HG02678 (cell line): ENCODE measurements at regions not wholly inside any gene's neighbourhood (a gene's known extent, or its start where the extent isn't known, plus 50 kb on each side); places are given as distances from the start of the nearest gene placed in this dataset.

Source experiments
- ATAC-seq: cut with Tn5 transposase; IDR thresholded peaks from one replicate; pipeline ENCODE4 v1.9.1; 2021; ENCODE audit warnings: mild to moderate bottlenecking, moderate library complexity; ENCODE audit not compliant: unreplicated experiment

DNA sequence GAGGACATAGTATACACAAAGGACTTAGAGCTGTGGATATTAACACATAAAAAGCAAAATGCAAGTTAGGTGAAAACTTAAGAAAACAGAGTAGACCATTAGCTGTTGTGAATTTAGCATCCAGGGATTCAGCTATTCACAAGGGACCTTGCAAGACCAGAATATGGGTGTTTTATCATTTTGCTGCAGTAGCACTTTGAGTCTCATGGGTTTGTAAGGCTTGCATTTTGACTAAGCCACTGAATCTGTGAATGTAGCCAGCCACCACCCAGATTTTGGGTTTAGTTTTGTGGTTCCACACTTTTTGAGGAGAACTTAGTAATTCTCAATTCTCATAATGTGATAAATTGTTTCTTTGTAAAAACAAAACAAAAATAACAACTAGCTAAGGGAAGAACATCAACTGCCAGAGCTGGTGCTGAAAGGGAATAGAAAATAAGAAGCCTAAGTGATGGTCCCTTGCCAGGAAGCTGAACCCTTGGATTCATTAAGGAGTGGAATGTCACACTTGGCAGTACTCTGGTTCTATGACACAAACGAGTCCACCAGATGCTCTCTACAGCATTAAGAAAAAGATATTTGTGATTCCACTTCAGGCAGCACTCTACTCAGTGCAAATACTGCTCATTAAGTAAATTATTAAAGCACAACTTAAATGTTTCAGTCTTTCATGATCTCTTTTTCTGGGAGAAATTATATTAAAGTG, 557.4 kb upstream of the ZNF462 start:
- no peak for ATAC-seq

DNA sequence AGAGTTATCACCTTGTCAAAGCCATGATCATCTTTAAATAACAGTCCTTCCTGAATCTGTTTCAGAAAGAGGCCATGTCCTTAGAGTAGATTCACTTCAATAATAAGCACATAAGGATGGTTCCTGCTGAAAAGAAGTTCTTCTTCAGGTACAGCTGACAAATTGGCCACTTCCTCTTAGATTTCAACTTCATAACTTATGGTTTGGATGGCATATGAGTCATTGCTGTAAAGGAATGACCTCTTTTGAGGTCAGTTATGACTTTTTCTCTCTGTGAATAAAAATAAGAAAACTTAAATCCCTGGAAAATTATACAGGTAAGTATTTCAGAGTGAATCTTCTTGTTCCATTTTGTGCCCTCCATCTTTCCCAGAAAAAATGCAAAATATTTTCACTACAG, 555.3 kb upstream of the ZNF462 start:
- no peak for ATAC-seq

GRCh38 chr9:106309925-106310324, 553.0 kb upstream of the ZNF462 start:
- ATAC-seq, result no peak

GRCh38 chr9:106310782-106311181, 552.2 kb upstream of the ZNF462 start:
- no peak for ATAC-seq

DNA sequence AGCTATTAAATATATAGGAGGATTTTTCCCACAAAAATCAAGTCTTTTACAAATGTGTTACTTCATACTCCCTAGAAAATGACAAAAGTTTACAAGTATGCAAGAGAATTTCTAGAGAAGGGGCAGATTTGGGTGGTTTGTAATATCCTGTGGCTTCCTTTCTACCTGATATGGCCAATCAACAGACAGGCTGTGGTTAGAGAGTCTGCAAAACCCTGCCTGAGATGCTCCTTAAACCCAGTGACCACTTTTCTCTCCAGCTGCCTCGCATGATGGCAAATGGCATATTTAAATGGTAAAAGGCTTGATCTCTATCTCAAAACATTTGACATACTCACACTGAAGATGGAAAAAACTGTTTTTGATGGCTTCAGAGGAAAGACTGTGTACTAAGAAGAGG, 550.1 kb upstream of the ZNF462 start:
- ATAC-seq, result no peak

DNA sequence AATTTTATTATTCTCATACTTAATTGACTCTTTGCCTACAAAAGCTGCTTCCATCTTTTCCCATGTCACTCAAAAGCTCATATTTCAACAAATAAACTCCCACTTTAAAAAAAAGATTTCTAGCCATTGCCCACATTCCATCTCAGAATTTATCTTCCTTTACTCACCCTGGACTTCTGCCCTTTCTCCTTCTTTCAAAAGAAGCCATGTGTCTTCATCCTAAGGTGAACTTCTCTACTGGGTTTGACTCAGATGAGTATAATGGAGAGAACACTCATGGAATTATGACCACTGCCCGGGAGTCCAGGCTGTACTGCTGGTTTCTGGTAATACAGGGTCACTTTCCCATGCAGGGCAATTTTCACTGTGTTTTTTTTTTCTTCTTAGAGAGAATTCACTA, 548.5 kb upstream of the ZNF462 start:
- ATAC-seq, result no peak

DNA sequence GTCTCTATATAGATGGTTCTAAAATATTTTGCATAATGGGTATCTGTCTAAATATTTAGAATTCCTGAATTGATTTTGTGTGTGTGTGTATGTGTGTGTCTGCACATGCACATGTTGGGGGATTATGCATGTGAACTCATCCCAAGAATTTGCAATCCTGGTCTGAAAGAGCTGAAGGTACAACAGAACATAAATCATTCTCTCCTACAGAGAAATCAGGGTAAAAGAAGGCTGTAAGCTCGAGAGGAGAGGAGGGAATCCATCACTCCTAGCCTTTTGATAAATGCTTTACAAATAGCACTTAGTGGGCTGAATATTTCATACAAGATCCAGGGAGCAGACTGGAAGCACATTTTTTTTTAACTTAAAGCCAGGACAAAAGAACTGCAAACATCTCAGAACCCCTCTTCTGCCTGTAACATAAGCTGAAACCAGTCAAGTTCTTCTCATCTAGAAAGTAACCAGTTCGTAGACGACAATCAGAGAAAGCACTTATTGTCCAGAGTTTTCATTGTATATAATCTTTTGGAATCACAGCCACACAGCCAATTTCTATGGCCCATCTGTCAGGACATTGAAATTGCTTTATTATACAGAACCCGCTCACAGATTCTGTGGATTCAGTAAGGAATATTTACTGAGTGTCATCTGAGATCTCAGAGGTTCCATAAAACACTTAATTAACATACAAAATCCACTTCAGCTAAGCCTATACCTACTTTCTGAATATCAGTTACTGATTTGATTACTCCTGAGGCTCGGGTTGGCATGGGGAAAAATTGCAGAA, 541.4 kb upstream of the ZNF462 start:
- ATAC-seq, result no peak

- ATAC-seq, result no peak
These were observed 540.2 kb upstream of the ZNF462 start for GRCh38 chr9:106322706-106323245.

GRCh38 chr9:106324053-106324585, 538.8 kb upstream of the ZNF462 start:
- no peak for ATAC-seq

GRCh38 chr9:106324591-106325280, 538.2 kb upstream of the ZNF462 start:
- no peak for ATAC-seq

GRCh38 chr9:106326493-106326892, 536.5 kb upstream of the ZNF462 start:
- ATAC-seq, result no peak

DNA sequence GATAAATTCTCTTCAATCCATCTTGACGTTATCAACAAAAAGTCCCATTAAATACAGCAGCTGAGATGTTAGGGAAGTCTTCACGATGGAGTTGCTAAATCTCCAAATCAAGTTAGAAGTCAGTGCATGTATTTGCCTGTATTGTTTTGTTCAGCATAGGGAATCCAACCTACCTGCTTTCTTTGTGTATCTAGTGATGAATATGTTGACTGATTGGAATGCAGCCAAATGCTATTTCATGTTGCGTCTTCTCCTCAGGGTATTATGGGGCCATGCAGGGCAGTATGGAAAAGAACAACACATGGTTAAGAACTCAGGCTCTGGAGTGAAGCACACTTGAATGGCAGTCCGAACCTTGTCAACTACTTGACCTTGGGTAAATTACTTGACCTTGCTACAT, 529.5 kb upstream of the ZNF462 start:
- ATAC-seq, result no peak

DNA sequence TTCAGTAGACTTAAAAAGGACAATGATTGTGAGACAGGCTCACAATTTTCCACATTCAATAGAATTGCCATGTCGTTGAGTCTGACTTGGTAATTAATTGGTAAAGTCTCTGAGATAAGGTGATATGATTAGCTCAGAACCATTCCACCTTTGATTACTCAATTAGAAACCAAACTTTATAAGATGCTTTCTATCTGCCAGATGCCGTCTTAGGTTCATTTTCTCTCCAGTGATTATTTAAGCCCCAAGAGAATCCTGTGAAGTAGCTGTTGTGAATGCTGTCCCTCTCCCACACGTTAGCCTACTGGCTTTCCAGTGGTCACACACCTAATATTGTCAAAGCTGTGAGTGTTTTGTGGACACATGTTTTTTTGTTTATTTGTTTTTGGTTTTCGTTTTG, 528.9 kb upstream of the ZNF462 start:
- no peak for ATAC-seq

- no peak for ATAC-seq
These were observed 523.1 kb upstream of the ZNF462 start for GRCh38 chr9:106339882-106340281.

- ATAC-seq, result no peak
These were observed 512.2 kb upstream of the ZNF462 start for GRCh38 chr9:106350777-106351176.

DNA sequence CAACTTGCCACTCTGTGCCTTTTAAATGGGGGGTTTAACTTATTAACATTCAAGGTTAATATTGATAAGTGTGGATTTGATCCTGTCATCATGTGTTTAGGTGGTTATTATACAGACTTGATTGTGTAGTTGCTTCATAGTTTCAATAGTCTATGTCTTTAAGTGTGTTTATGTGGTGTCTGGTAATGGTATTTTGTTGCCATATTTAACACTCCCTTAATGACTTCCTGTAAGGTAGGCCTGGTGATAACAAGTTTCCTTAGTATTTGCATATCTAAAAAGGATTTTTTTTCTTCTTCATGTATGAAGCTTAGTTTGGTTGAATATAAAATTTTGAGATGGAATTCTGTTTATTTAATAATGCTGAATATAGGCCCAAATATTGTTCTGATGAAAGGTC, 506.0 kb upstream of the ZNF462 start:
- no peak for ATAC-seq

DNA sequence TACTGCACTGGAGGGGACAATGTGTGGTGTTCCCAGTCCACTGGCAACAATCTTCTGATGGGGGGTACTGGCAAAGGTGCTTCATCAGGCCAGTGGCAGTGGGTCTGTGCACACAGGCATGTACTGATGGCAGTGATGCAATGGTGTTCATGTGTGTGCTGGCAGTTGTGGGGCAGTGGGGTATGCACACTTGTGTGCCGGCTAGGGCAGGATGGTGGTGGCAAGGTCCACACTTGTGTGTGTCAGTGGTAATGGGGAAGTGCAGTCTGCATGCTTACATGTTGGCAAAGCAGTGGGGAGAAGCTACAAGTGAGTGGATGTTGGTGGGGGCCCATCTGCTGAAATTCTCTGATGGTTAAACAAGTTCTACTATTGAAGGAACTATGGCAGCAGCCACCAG, 504.6 kb upstream of the ZNF462 start:
- ATAC-seq, result no peak

DNA sequence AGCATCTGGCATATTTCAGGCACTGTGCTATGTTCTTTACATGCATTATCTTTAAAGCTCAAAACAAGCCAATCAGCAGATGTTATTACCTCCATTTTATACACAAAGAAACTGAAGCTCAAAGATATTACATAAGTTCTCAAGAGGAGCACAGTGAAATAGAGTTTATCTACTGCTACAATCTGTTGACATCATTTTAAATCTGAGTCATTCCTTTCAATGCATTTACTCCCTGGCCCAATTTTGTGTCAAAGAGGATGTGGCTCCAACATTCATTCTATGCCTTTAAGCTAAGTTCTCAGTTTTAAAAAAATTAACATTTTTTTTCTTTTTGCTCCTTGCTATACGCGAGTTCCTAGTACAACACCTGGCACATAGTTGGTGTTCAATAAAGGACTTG, 486.3 kb upstream of the ZNF462 start:
- no peak for ATAC-seq

GRCh38 chr9:106383072-106383471, 479.9 kb upstream of the ZNF462 start:
- ATAC-seq, result no peak

- ATAC-seq, result no peak
These were observed 475.0 kb upstream of the ZNF462 start for GRCh38 chr9:106387965-106388364.

DNA sequence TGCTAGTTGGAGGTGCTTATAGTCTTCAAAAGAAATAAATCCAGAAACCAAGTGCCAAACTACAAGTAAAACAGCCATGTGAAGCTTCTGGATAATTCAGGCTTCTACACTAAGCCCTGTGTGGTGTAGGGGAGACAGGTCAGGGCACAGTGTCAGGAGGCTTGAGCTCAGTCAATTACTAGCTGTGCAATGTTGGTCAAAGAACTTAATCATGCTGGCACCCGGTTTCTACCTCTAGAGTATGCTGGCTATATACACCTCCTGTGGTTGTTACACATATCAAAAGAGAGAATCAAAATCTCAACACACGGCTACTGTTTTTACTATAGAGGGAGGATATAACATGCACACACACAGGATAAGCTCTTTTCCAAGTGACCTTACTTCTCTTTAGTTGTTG, 469.7 kb upstream of the ZNF462 start:
- no peak for ATAC-seq
